GM10248 (cell line): ENCODE measurements at regions not wholly inside any gene's neighbourhood (a gene's known extent, or its start where the extent isn't known, plus 50 kb on each side); places are given as distances from the start of the nearest gene placed in this dataset.
"Not testable (repeated sequence)": the region's sequence is repeated elsewhere in the genome, so short reads cannot be mapped to it uniquely, and the experiment has no call there.

Experiments used
- CTCF ChIA-PET: fragments of 300-600 bp; sonication (Branson Sonifier 250); formaldehyde crosslinking; extraction: SDS; loops from one replicate; lab custom pipeline; 2021; ENCODE audit warnings: antibody characterized with exemption; lab: Yijun Ruan, JAX
- POLR2A ChIA-PET: fragments of 350-650 bp; sonication (Branson Sonifier 250); formaldehyde crosslinking; extraction: SDS; loops from one replicate; lab custom pipeline; 2020; ENCODE audit warnings: antibody characterized with exemption; lab: Yijun Ruan, JAX
- DNase-seq: peaks from one replicate; pipeline ENCODE4 v3.0.0; 2012; ENCODE audit errors: extremely low spot score
- CTCF ChIP-seq: IDR thresholded peaks from 2 replicates; pipeline ENCODE4 v1.5.1; 2012; ENCODE audit warnings: mild to moderate bottlenecking, low read depth; ENCODE audit errors: extremely low read depth, missing control alignments, control extremely low read depth

GRCh38 chr13:78129359-78129758 is 210.7 kb upstream of the EDNRB start:
- ChIA-PET POLR2A (no interaction called here), CTCF (interaction anchor here (1.0 to 2.9 kb wide), 3 partner anchors 8 to 536 kb away, joined by 3 to 22 read pairs (median 12); no protein-coding TSS in a partner anchor)
- DNase-seq = no peak
- TF ChIP-seq CTCF = no peak

- POLR2A ChIA-PET = no interaction called here
- CTCF ChIA-PET = interaction anchor here (0.6 to 2.9 kb wide), 53 partner anchors 9 to 1113 kb away, joined by 3 to 29 read pairs (median 4); no protein-coding TSS in a partner anchor
- peak; percentile 36 for DNase-seq
- peak; percentile 87 for TF ChIP-seq CTCF
Measured at GRCh38 chr13:78121459-78122348, 203.1 kb upstream of the EDNRB start.

- DNase-seq = no peak
- ChIA-PET POLR2A (no interaction called here), CTCF (interaction anchor here (0.6 to 2.9 kb wide), 50 partner anchors 8 to 1114 kb away, joined by 3 to 29 read pairs (median 4); no protein-coding TSS in a partner anchor)
- TF ChIP-seq CTCF = no peak
Measured at GRCh38 chr13:78121001-78121400, 202.4 kb upstream of the EDNRB start.

- DNase-seq, POLR2A ChIA-PET: not testable (repeated sequence)
- CTCF ChIA-PET = interaction anchor here (1.1 to 2.9 kb wide), 7 partner anchors 18 to 347 kb away, joined by 3 to 29 read pairs (median 9); no protein-coding TSS in a partner anchor
Measured at GRCh38 chr13:78120144-78120543, 201.5 kb upstream of the EDNRB start.

GRCh38 chr13:78117070-78117469 is 198.4 kb upstream of the EDNRB start:
- POLR2A ChIA-PET, CTCF ChIA-PET: not testable (repeated sequence)

GRCh38 chr13:78105656-78106055 is 187.0 kb upstream of the EDNRB start:
- CTCF ChIA-PET = interaction anchor here (0.8 kb wide), 1 partner anchor 16 kb away, joined by 3 read pairs; no protein-coding TSS in a partner anchor
- no peak for DNase-seq
- TF ChIP-seq CTCF = no peak
- POLR2A ChIA-PET = no interaction called here

More at GRCh38 chr13:78117070-78117469, 198.4 kb upstream of the EDNRB start:
- not testable (repeated sequence) for DNase-seq

- ChIA-PET CTCF (interaction anchor here (1.0 kb wide), 1 partner anchor 17 kb away, joined by 3 read pairs; no protein-coding TSS in a partner anchor), POLR2A (no interaction called here)
- DNase-seq = no peak
- no peak for TF ChIP-seq CTCF
Measured at GRCh38 chr13:78103936-78104335, 185.3 kb upstream of the EDNRB start.
